ENCODE measurements at regions not wholly inside any gene's neighbourhood (a gene's known extent, or its start where the extent isn't known, plus 50 kb on each side); places are given as distances from the start of the nearest gene placed in this dataset.

- no peak for DNase-seq (ENCODE audit: low read depth)
- TF ChIP-seq, protein P1, sequence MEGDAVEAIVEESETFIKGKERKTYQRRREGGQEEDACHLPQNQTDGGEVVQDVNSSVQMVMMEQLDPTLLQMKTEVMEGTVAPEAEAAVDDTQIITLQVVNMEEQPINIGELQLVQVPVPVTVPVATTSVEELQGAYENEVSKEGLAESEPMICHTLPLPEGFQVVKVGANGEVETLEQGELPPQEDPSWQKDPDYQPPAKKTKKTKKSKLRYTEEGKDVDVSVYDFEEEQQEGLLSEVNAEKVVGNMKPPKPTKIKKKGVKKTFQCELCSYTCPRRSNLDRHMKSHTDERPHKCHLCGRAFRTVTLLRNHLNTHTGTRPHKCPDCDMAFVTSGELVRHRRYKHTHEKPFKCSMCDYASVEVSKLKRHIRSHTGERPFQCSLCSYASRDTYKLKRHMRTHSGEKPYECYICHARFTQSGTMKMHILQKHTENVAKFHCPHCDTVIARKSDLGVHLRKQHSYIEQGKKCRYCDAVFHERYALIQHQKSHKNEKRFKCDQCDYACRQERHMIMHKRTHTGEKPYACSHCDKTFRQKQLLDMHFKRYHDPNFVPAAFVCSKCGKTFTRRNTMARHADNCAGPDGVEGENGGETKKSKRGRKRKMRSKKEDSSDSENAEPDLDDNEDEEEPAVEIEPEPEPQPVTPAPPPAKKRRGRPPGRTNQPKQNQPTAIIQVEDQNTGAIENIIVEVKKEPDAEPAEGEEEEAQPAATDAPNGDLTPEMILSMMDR (conservative IDR thresholded peaks at IDR 0.05; ENCODE audit: low read depth, low read length): no peak
- no peak overlapping the region for H3K4me3 ChIP-seq (ENCODE audit: low read length)
Observed at GRCh38 chr12:40451661-40452060, 226.9 kb downstream of the LRRK2 start.

DNA sequence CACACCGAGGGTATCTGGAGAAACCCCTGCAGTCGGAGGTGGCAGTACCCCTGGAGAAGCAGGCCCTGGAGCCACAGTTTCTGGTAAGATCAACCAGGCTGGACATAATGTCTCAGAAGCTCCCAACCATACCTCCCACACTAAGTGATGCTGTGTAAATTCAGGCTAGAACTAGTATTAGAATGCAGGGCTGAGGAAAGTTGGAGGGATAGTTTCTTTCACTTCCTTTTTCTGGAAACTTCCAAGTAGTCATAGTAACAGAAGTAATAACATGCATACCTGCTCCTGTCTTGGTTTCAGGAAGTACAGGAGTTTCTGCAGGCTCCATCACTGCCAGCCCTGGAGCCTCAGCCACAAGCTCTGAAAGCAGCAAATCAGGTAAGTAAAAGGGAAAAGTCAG lies 228.1 kb upstream of the CNTN1 start:
- H3K4me3 ChIP-seq (ENCODE audit: low read length): no peak overlapping the region
- no peak for DNase-seq (ENCODE audit: low read depth)
- TF ChIP-seq, protein P1 (conservative IDR thresholded peaks at IDR 0.05; ENCODE audit: low read depth, low read length): no peak

DNA sequence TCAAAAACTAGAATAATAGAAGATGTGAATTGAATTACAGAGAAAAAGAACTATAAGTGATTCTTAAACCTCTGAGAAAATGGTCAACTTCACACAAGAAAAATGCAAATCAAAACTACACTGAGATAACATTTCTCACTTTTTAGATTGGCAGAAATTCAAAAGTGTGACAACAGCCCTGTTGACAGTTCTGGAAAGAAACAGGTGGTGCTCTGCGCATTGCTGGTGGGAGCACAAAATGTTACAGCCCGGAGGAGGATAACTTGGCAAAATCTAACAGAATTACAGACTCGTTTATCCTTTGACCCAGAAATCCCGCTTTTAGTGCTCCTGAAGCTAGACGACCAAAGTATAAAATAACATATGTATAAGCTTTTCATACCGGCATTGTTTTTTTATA lies 222.5 kb upstream of the CNTN1 start:
- TF ChIP-seq, protein P1 (conservative IDR thresholded peaks at IDR 0.05; ENCODE audit: low read depth, low read length): no peak
- no peak overlapping the region for H3K4me3 ChIP-seq (ENCODE audit: low read length)
- no peak for DNase-seq (ENCODE audit: low read depth)

GRCh38 chr12:40473962-40474361 lies 218.3 kb upstream of the CNTN1 start:
- TF ChIP-seq, protein P1 (conservative IDR thresholded peaks at IDR 0.05; ENCODE audit: low read depth, low read length): no peak
- DNase-seq (ENCODE audit: low read depth): no peak

DNA sequence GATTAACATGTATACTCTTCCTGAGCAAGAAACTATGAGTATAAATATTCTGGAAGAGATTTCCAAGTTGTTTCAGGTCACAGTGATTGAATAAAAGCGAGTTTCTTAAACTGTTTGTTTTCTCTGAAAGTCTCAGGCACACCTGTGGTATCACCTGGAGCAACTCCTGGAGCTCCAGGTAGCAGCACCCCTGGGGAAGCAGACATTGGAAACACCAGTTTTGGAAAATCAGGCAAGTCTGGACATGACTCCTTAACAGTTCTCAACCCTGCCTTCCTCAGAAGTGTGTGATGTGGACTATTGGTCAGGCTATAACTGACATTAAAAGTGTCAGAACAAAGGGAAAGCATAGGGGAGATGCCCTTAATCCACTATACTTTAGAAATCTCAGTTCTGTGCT lies 217.6 kb upstream of the CNTN1 start:
- TF ChIP-seq, protein P1 (conservative IDR thresholded peaks at IDR 0.05; ENCODE audit: low read depth, low read length): no peak

More at GRCh38 chr12:40473962-40474361, 218.3 kb upstream of the CNTN1 start:
- H3K4me3 ChIP-seq (ENCODE audit: low read length): no peak overlapping the region

DNA sequence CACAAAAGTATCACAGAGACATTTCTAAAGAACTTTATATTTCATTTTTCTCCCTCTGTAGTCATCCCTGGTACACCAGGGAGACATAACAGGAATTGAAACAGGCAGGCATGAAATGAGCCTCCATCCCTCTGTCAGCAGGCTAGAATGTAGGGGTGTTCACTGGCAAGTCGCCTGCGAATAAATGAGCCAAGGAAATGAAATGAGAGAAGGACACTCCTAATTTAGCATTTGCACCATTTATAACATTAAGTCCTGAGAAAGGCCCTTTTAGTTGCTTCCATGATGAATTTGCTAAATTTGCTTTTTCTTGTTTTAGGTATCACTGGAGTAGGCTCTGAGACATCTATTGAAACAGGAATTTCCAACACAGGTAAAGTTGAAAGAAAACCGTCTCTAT lies 192.4 kb upstream of the CNTN1 start:
- DNase-seq (ENCODE audit: low read depth): no peak
- TF ChIP-seq, protein P1 (conservative IDR thresholded peaks at IDR 0.05; ENCODE audit: low read depth, low read length): no peak
- H3K4me3 ChIP-seq (ENCODE audit: low read length): no peak overlapping the region

More for the DNA sequence above, 217.6 kb upstream of the CNTN1 start:
- DNase-seq (ENCODE audit: low read depth): no peak
- no peak overlapping the region for H3K4me3 ChIP-seq (ENCODE audit: low read length)

DNA sequence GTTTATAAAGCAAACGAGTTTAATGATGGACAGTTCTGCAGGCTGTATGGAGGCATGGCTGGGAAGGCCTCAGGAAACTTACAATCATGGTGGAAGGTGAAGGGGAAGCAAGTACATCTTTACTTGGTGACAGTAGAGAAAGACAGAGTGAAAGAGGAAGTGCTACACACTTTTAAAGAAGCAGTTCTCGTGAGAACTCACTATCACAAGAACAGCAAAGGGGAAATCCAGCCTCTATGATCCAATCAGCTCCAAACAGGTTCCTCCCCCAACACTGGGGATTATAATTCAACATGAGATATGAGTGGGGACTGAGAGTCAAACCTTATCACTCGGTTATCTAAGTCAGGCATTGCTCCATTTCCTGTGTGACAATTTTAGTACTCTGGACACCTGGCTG lies 189.9 kb upstream of the CNTN1 start:
- no peak for DNase-seq (ENCODE audit: low read depth)
- H3K4me3 ChIP-seq (ENCODE audit: low read length): no peak overlapping the region
- TF ChIP-seq, protein P1 (conservative IDR thresholded peaks at IDR 0.05; ENCODE audit: low read depth, low read length): no peak
